H9 (cell line): ENCODE measurements at regions not wholly inside any gene's neighbourhood (a gene's known extent, or its start where the extent isn't known, plus 50 kb on each side); places are given as distances from the start of the nearest gene placed in this dataset.
"Not testable (repeated sequence)": the region's sequence is repeated elsewhere in the genome, so short reads cannot be mapped to it uniquely, and the experiment has no call there.

ENCODE experiments used
- DNase-seq: peaks from one replicate; pipeline ENCODE4 v3.0.0-alpha.2; 2017
- H2AFZ ChIP-seq: one replicate; pipeline ENCODE4 v1.6.1; 2013; ENCODE audit warnings: mild to moderate bottlenecking, low read length, control low read depth, moderate library complexity
- H2AK5ac ChIP-seq: 2 replicates; pipeline ENCODE4 v1.6.1; 2013; ENCODE audit warnings: low read length, control low read depth, mixed read lengths; ENCODE audit not compliant: insufficient read length
- H2BK120ac ChIP-seq: one replicate; pipeline ENCODE4 v1.6.1; 2013; ENCODE audit warnings: low read depth, mild to moderate bottlenecking, low read length, control low read depth, inconsistent platforms; ENCODE audit not compliant: poor library complexity, severe bottlenecking
- H2BK12ac ChIP-seq: 2 replicates; pipeline ENCODE4 v1.6.1; 2013; ENCODE audit warnings: low read length, control low read depth, mixed read lengths, low read depth; ENCODE audit not compliant: insufficient read length
- H2BK15ac ChIP-seq: 2 replicates; pipeline ENCODE4 v1.6.1; 2013; ENCODE audit warnings: low read depth, low read length, control low read depth
- H2BK20ac ChIP-seq: one replicate; pipeline ENCODE4 v1.6.1; 2013; ENCODE audit warnings: low read depth, mild to moderate bottlenecking, low read length, control low read depth, inconsistent platforms; ENCODE audit not compliant: poor library complexity, severe bottlenecking
- H2BK5ac ChIP-seq: 2 replicates; pipeline ENCODE4 v1.6.1; 2013; ENCODE audit warnings: low read length, control low read depth, mixed read lengths; ENCODE audit not compliant: insufficient read length
- H3K14ac ChIP-seq: 2 replicates; pipeline ENCODE4 v1.6.1; 2013; ENCODE audit warnings: low read length, control low read depth; ENCODE audit not compliant: insufficient read depth
- H3K18ac ChIP-seq: 2 replicates; pipeline ENCODE4 v1.6.1; 2013; ENCODE audit warnings: low read depth, mild to moderate bottlenecking, mixed read lengths, low read length, control low read depth; ENCODE audit not compliant: insufficient read length
- H3K23ac ChIP-seq: 2 replicates; pipeline ENCODE4 v1.6.1; 2013; ENCODE audit warnings: low read length, control low read depth, mixed read lengths, low read depth; ENCODE audit not compliant: insufficient read length
- H3K23me2 ChIP-seq: 2 replicates; pipeline ENCODE4 v1.6.1; 2013; ENCODE audit warnings: low read depth, mild to moderate bottlenecking, mixed read lengths, low read length, control low read depth; ENCODE audit not compliant: insufficient read length, poor library complexity, severe bottlenecking
- H3K27ac ChIP-seq: 2 replicates; pipeline ENCODE4 v1.5.1; 2013; ENCODE audit warnings: low read length, control low read depth, mixed read lengths, low read depth; ENCODE audit not compliant: insufficient read length
- H3K27me3 ChIP-seq: 2 replicates; pipeline ENCODE4 v1.6.1; 2013; ENCODE audit warnings: low read length, control low read depth, inconsistent platforms; ENCODE audit not compliant: insufficient read depth
- H3K4ac ChIP-seq: 2 replicates; pipeline ENCODE4 v1.6.1; 2013; ENCODE audit warnings: low read depth, mild to moderate bottlenecking, control low read depth, inconsistent platforms, low read length, moderate library complexity
- H3K4me1 ChIP-seq: 2 replicates; pipeline ENCODE4 v1.6.1; 2013; ENCODE audit warnings: low read length, control low read depth, inconsistent platforms; ENCODE audit not compliant: insufficient read depth
- H3K4me2 ChIP-seq: 2 replicates; pipeline ENCODE4 v1.6.1; 2013; ENCODE audit warnings: low read length, control low read depth, mixed read lengths; ENCODE audit not compliant: insufficient read length, insufficient read depth
- H3K56ac ChIP-seq: 2 replicates; pipeline ENCODE4 v1.6.1; 2013; ENCODE audit warnings: low read depth, mild to moderate bottlenecking, mixed read lengths, low read length, control low read depth; ENCODE audit not compliant: insufficient read length
- H3K79me1 ChIP-seq: 2 replicates; pipeline ENCODE4 v1.6.1; 2013; ENCODE audit warnings: low read depth, mild to moderate bottlenecking, moderate library complexity, low read length, control low read depth, inconsistent platforms; ENCODE audit not compliant: insufficient read depth, poor library complexity, severe bottlenecking
- H3K79me2 ChIP-seq: 2 replicates; pipeline ENCODE4 v1.6.1; 2013; ENCODE audit warnings: low read length, control low read depth, inconsistent platforms; ENCODE audit not compliant: insufficient read depth
- H3K9ac ChIP-seq: 2 replicates; pipeline ENCODE4 v1.6.1; 2013; ENCODE audit warnings: low read length, control low read depth, mixed read lengths; ENCODE audit not compliant: insufficient read length; ENCODE audit errors: extremely low read depth
- H3K9me3 ChIP-seq: one replicate; pipeline ENCODE4 v1.6.1; 2013; ENCODE audit warnings: low read depth, low read length, inconsistent platforms; ENCODE audit not compliant: control insufficient read depth
- H3T11ph ChIP-seq: one replicate; pipeline ENCODE4 v1.6.1; 2013; ENCODE audit warnings: mild to moderate bottlenecking, low read length, control low read depth, inconsistent platforms
- H4K20me1 ChIP-seq: one replicate; pipeline ENCODE4 v1.6.1; 2013; ENCODE audit not compliant: control insufficient read depth, insufficient read length, insufficient read depth
- H4K5ac ChIP-seq: 2 replicates; pipeline ENCODE4 v1.6.1; 2013; ENCODE audit warnings: low read depth, mild to moderate bottlenecking, mixed read lengths, low read length, control low read depth; ENCODE audit not compliant: insufficient read length
- H4K8ac ChIP-seq: replicated peaks from 2 replicates; pipeline ENCODE4 v1.6.1; 2013; ENCODE audit warnings: low read length, control low read depth, mixed read lengths, low read depth; ENCODE audit not compliant: insufficient read length
- H4K91ac ChIP-seq: 2 replicates; pipeline ENCODE4 v1.6.1; 2013; ENCODE audit warnings: low read depth, mild to moderate bottlenecking, moderate library complexity, mixed read lengths, low read length, control low read depth; ENCODE audit not compliant: insufficient read length
- H3K27ac Mint-ChIP-seq, 3 experiments: 2 replicates in 2 of 3; 3 replicates in 1 of 3; pipeline ENCODE4 v1.8.0; 2020 to 2021; ENCODE audit warnings: mixed read lengths in 3 of 3, mild to moderate bottlenecking in 1 of 3, moderate library complexity in 1 of 3
- H3K27me3 Mint-ChIP-seq: 2 replicates; pipeline ENCODE4 v1.8.0; 2021; ENCODE audit warnings: low read depth, mild to moderate bottlenecking, moderate library complexity, mixed read lengths
- H3K36me3 Mint-ChIP-seq, 3 experiments: 2 replicates in 2 of 3; 3 replicates in 1 of 3; pipeline ENCODE4 v1.8.0; 2020 to 2021; ENCODE audit warnings: low read depth in 3 of 3, mixed read lengths in 3 of 3; ENCODE audit not compliant: insufficient read depth in 1 of 3
- H3K4me1 Mint-ChIP-seq, 2 experiments: 2 replicates each; pipeline ENCODE4 v1.8.0; 2020; ENCODE audit warnings: mixed read lengths in 2 of 2
- H3K4me3 Mint-ChIP-seq, 2 experiments: 2 replicates in 1 of 2; 3 replicates in 1 of 2; pipeline ENCODE4 v1.8.0; 2020 to 2021; ENCODE audit warnings: mild to moderate bottlenecking in 2 of 2, mixed read lengths in 2 of 2, moderate library complexity in 1 of 2
- H3K9me3 Mint-ChIP-seq, 2 experiments: 2 replicates in 1 of 2; 3 replicates in 1 of 2; pipeline ENCODE4 v1.8.0; 2020; ENCODE audit warnings: mild to moderate bottlenecking in 2 of 2, mixed read lengths in 2 of 2, moderate library complexity in 1 of 2
- WGBS: extraction: QIAGEN DNeasy Blood & Tissue Kit; methylation state at CpG from one replicate; pipeline ENCODE4 v1.1.7; 2013; ENCODE audit warnings: missing lambda C conversion rate, low lambda C conversion rate, mixed read lengths; ENCODE audit not compliant: insufficient read length; ENCODE audit errors: extremely low coverage; 5-methylcytosine and 5-hydroxymethylcytosine counted together
- TF ChIP-seq, protein P1 (sequence below): fragments of 200-600 bp; sonication (generic); conservative IDR thresholded peaks from 3 replicates; pipeline ENCODE4 v1.8.0; 2021; ENCODE audit warnings: antibody characterized with exemption, mild to moderate bottlenecking

GRCh38 chr13:90846936-90847335, 500.6 kb upstream of the MIR17HG start:
- H2BK5ac ChIP-seq: no peak overlapping the region
- H3K9me3 Mint-ChIP-seq: peaks cover 0 to 6% of the 10 kb centered on the region in 2 experiments; a peak in 2 of 5 replicates
- no peak overlapping the region for H3K4me3 Mint-ChIP-seq
- no peak overlapping the region for H4K5ac ChIP-seq
- H3T11ph ChIP-seq: no peak overlapping the region
- no peak overlapping the region for H4K91ac ChIP-seq
- H3K14ac ChIP-seq: no peak overlapping the region
- no peak overlapping the region for H2BK120ac ChIP-seq
- peaks cover 4 to 26% (median 8%) of the 10 kb centered on the region in 3 experiments; a peak in 6 of 7 replicates for H3K36me3 Mint-ChIP-seq
- H3K79me1 ChIP-seq: no peaks in the 10 kb centered on the region
- no peak overlapping the region for H3K9ac ChIP-seq
- no peak overlapping the region for H2BK15ac ChIP-seq
- H3K56ac ChIP-seq: no peak overlapping the region
- TF ChIP-seq, protein P1, sequence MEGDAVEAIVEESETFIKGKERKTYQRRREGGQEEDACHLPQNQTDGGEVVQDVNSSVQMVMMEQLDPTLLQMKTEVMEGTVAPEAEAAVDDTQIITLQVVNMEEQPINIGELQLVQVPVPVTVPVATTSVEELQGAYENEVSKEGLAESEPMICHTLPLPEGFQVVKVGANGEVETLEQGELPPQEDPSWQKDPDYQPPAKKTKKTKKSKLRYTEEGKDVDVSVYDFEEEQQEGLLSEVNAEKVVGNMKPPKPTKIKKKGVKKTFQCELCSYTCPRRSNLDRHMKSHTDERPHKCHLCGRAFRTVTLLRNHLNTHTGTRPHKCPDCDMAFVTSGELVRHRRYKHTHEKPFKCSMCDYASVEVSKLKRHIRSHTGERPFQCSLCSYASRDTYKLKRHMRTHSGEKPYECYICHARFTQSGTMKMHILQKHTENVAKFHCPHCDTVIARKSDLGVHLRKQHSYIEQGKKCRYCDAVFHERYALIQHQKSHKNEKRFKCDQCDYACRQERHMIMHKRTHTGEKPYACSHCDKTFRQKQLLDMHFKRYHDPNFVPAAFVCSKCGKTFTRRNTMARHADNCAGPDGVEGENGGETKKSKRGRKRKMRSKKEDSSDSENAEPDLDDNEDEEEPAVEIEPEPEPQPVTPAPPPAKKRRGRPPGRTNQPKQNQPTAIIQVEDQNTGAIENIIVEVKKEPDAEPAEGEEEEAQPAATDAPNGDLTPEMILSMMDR: no peak
- no peak overlapping the region for H4K8ac ChIP-seq
- peaks cover 3% of the 10 kb centered on the region; the same call in 1 of the 2 replicates for H3K79me2 ChIP-seq
- H3K23ac ChIP-seq: no peak overlapping the region
- no peak overlapping the region for H3K18ac ChIP-seq
- H3K4me1 ChIP-seq: peaks cover 3% of the 10 kb centered on the region; the same call in 1 of the 2 replicates
- H4K20me1 ChIP-seq: no peaks in the 10 kb centered on the region
- no CpG with 5 or more reads among the region's 1 CpG for WGBS
- peaks cover 24 to 63% of the 10 kb centered on the region in 2 experiments for H3K4me1 Mint-ChIP-seq
- no peak overlapping the region for H3K4me2 ChIP-seq
- no peaks in the 10 kb centered on the region for H3K23me2 ChIP-seq
- DNase-seq: no peak
- H2BK20ac ChIP-seq: no peak overlapping the region
- no peak overlapping the region for H2AFZ ChIP-seq
- no peak overlapping the region for H2AK5ac ChIP-seq
- no peaks in the 10 kb centered on the region for H3K27me3 ChIP-seq
- no peak overlapping the region for H2BK12ac ChIP-seq
- no peaks in the 10 kb centered on the region for H3K9me3 ChIP-seq
- H3K27ac ChIP-seq: no peak overlapping the region
- H3K4ac ChIP-seq: no peak overlapping the region
- H3K27me3 Mint-ChIP-seq: no peaks in the 10 kb centered on the region
- peak overlapping the region in 1 of 3 experiments; percentile 30; a peak in 1 of 7 replicates for H3K27ac Mint-ChIP-seq

GRCh38 chr13:90853666-90854065, 493.8 kb upstream of the MIR17HG start:
- not testable (repeated sequence) for H3T11ph ChIP-seq, H3K79me2 ChIP-seq, H4K20me1 ChIP-seq, H3K9me3 Mint-ChIP-seq, H4K8ac ChIP-seq, H3K4ac ChIP-seq, H3K27ac ChIP-seq, H3K18ac ChIP-seq, H3K14ac ChIP-seq, H4K91ac ChIP-seq, H3K4me1 ChIP-seq, H2AK5ac ChIP-seq, H2BK5ac ChIP-seq, H3K23me2 ChIP-seq, H2BK120ac ChIP-seq, H3K9me3 ChIP-seq, H3K56ac ChIP-seq, H4K5ac ChIP-seq, H3K27me3 ChIP-seq, H2BK12ac ChIP-seq, H2BK20ac ChIP-seq, H3K23ac ChIP-seq, H3K79me1 ChIP-seq, H3K27me3 Mint-ChIP-seq, H2BK15ac ChIP-seq
- WGBS: no CpG with 5 or more reads among the region's 10 CpGs
- H3K27ac Mint-ChIP-seq: peak overlapping the region in 1 of 3 experiments; percentile 88; a peak in 4 of 7 replicates
- peak; percentile 53 for DNase-seq
- peak overlapping the region; percentile 22 for H2AFZ ChIP-seq
- H3K4me2 ChIP-seq: peak overlapping the region; percentile 33
- H3K36me3 Mint-ChIP-seq: peaks cover 0 to 14% (median 0%) of the 10 kb centered on the region in 3 experiments; a peak in 4 of 7 replicates
- H3K4me1 Mint-ChIP-seq: peaks cover 14 to 56% of the 10 kb centered on the region in 2 experiments
- peak overlapping the region; percentile 44 for H3K9ac ChIP-seq
- H3K4me3 Mint-ChIP-seq: peak overlapping the region in 1 of 2 experiments; percentile 75; a peak in 2 of 5 replicates
